ENCODE measurements at regions not wholly inside any gene's neighbourhood (a gene's known extent, or its start where the extent isn't known, plus 50 kb on each side); places are given as distances from the start of the nearest gene placed in this dataset.

GRCh38 chr9:26639761-26640160 is 252.8 kb downstream of the CAAP1 start:
- TF ChIP-seq CTCF (IDR thresholded peaks at IDR 0.05) = no peak
- TF ChIP-seq POLR2A (IDR thresholded peaks at IDR 0.05) = no peak

Data from lower leg skin (tissue), 3 donors.